GM12878 (cell line): ENCODE measurements at regions not wholly inside any gene's neighbourhood (a gene's known extent, or its start where the extent isn't known, plus 50 kb on each side); places are given as distances from the start of the nearest gene placed in this dataset.

Experiments
- ATAC-seq: fragments of 200-7000 bp; cut with Tn5 transposase; 3 replicates; pipeline ENCODE4 v1.9.1; 2020; ENCODE audit warnings: mild to moderate bottlenecking, moderate library complexity
- BruUV-seq: library from RNA; stranded (reverse); fragments of 400-500 nt; replicated peaks from 2 replicates; lab custom pipeline; 2021; lab: Mats Ljungman, UMichigan
- CTCF ChIA-PET: fragments of 300-600 bp; sonication (Branson Sonifier 250); formaldehyde crosslinking; extraction: SDS; loops from one replicate; lab custom pipeline; 2021; ENCODE audit warnings: inconsistent platforms; lab: Yijun Ruan, JAX
- POLR2A ChIA-PET: fragments of 350-600 bp; formaldehyde crosslinking; extraction: SDS; loops from one replicate; lab custom pipeline; 2021; ENCODE audit warnings: inconsistent platforms; lab: Charles Lee
- RAD21 ChIA-PET: fragments of 300-600 bp; sonication (Branson Sonifier 250); formaldehyde crosslinking; loops from one replicate; lab custom pipeline; 2023; ENCODE audit warnings: antibody characterized with exemption; ENCODE audit not compliant: unreplicated experiment; lab: Charles Lee
- SMC1A ChIA-PET: fragments of 300-600 bp; sonication (Branson Sonifier 250); formaldehyde crosslinking; loops from one replicate; lab custom pipeline; 2023; ENCODE audit not compliant: unreplicated experiment, uncharacterized antibody; lab: Charles Lee
- DNase-seq: peaks from one replicate; pipeline ENCODE4 v3.0.0-alpha.2; 2011; ENCODE audit warnings: low read depth, low spot score
- FAIRE-seq: peaks from 3 replicates; lab custom pipeline; 2011; peaks lifted over from hg19 to GRCh38; lab: Jason Lieb, UNC
- H2AFZ ChIP-seq: 2 replicates; pipeline ENCODE4 v1.6.0; 2011; ENCODE audit warnings: low read depth, low read length, control low read depth; ENCODE audit not compliant: control insufficient read depth
- H3K27ac ChIP-seq: 2 replicates; pipeline ENCODE4 v1.5.1; 2011; ENCODE audit warnings: control low read depth; ENCODE audit not compliant: control insufficient read depth, insufficient read depth
- H3K27me3 ChIP-seq, 2 experiments: replicated peaks in 1 of 2; 2 replicates each; pipeline versions ENCODE4 v1.6.0 to v1.6.1; 2011; ENCODE audit warnings: low read length in 1 of 2; ENCODE audit not compliant: control insufficient read depth in 2 of 2, insufficient read depth in 2 of 2
- H3K36me3 ChIP-seq, 2 experiments: 2 replicates each; pipeline ENCODE4 v1.5.1; 2011; ENCODE audit warnings: low read length in 1 of 2; ENCODE audit not compliant: control insufficient read depth in 2 of 2, insufficient read depth in 2 of 2
- H3K4me1 ChIP-seq: 2 replicates; pipeline ENCODE4 v1.6.1; 2011; ENCODE audit warnings: mild to moderate bottlenecking, low read length, moderate library complexity, mixed read lengths; ENCODE audit not compliant: control insufficient read depth, insufficient read depth
- H3K4me2 ChIP-seq: 2 replicates; pipeline ENCODE4 v1.6.0; 2011; ENCODE audit warnings: control low read depth; ENCODE audit not compliant: control insufficient read depth, insufficient read depth
- H3K4me3 ChIP-seq: fragments of 200-600 bp; sonication (generic); 2 replicates; pipeline ENCODE4 v1.5.1; 2016
- H3K79me2 ChIP-seq: 2 replicates; pipeline ENCODE4 v1.6.0; 2011; ENCODE audit warnings: low read length; ENCODE audit not compliant: control insufficient read depth, insufficient read depth
- H3K9ac ChIP-seq: 2 replicates; pipeline ENCODE4 v1.8.0; 2011; ENCODE audit warnings: low read length, control low read depth, mixed read lengths; ENCODE audit not compliant: control insufficient read depth, insufficient read depth
- H3K9me3 ChIP-seq: replicated peaks from 3 replicates; pipeline ENCODE4 v1.5.1; 2011; ENCODE audit warnings: mild to moderate bottlenecking, low read length; ENCODE audit not compliant: control insufficient read depth, insufficient read depth
- H4K20me1 ChIP-seq: 2 replicates; pipeline ENCODE4 v1.6.0; 2011; ENCODE audit not compliant: control insufficient read depth, insufficient read depth
- BCL3 ChIP-seq: IDR thresholded peaks from 2 replicates; pipeline ENCODE4 v1.6.1; 2011; ENCODE audit warnings: borderline replicate concordance, low read depth, mild to moderate bottlenecking, moderate library complexity, low read length; ENCODE audit not compliant: insufficient read depth, poor library complexity, severe bottlenecking
- CHD4 ChIP-seq: fragments of 200-600 bp; sonication (generic); IDR thresholded peaks from 2 replicates; pipeline ENCODE4 v1.6.1; 2016; ENCODE audit warnings: mild to moderate bottlenecking
- DPF2 ChIP-seq: fragments of 450-650 bp; IDR thresholded peaks from 2 replicates; pipeline ENCODE4 v1.6.1; 2017; ENCODE audit warnings: mild to moderate bottlenecking
- IRF5 ChIP-seq: fragments of 450-650 bp; IDR thresholded peaks from 2 replicates; pipeline ENCODE4 v1.6.1; 2017; ENCODE audit warnings: borderline replicate concordance
- PKNOX1 ChIP-seq: fragments of 450-650 bp; IDR thresholded peaks from 2 replicates; pipeline ENCODE4 v1.6.1; 2016; ENCODE audit warnings: mild to moderate bottlenecking
- RAD51 ChIP-seq: fragments of 450-650 bp; IDR thresholded peaks from 2 replicates; pipeline ENCODE4 v1.6.1; 2016; ENCODE audit warnings: moderate library complexity, mild to moderate bottlenecking, inconsistent platforms
- RBBP5 ChIP-seq: fragments of 200-600 bp; sonication (generic); conservative IDR thresholded peaks from 2 replicates; pipeline ENCODE4 v1.6.1; 2016
- RUNX3 ChIP-seq: IDR thresholded peaks from 2 replicates; pipeline ENCODE4 v1.6.1; 2012; ENCODE audit warnings: low read length, inconsistent platforms
- SKIL ChIP-seq: fragments of 450-650 bp; IDR thresholded peaks from 2 replicates; pipeline ENCODE4 v1.6.1; 2017; ENCODE audit warnings: mild to moderate bottlenecking, low read depth, inconsistent platforms; ENCODE audit not compliant: poor library complexity, severe bottlenecking
- SMAD1 ChIP-seq: fragments of 450-650 bp; IDR thresholded peaks from 2 replicates; pipeline ENCODE4 v1.6.1; 2018; ENCODE audit warnings: mild to moderate bottlenecking, low read depth; ENCODE audit not compliant: partially characterized antibody
- YY1 ChIP-seq: IDR thresholded peaks from 2 replicates; pipeline ENCODE4 v1.6.1; 2011; ENCODE audit warnings: low read depth, mild to moderate bottlenecking, low read length
- ZNF622 ChIP-seq: fragments of 450-650 bp; IDR thresholded peaks from 2 replicates; pipeline ENCODE4 v1.6.1; 2017; ENCODE audit warnings: mild to moderate bottlenecking, inconsistent platforms
- ZZZ3 ChIP-seq: IDR thresholded peaks from 2 replicates; pipeline ENCODE4 v1.6.1; 2011; ENCODE audit warnings: low read depth; ENCODE audit not compliant: control insufficient read depth, insufficient read length
- WGBS: methylation state at CpG from one replicate; pipeline ENCODE4 v1.1.6; 2016; ENCODE audit warnings: low lambda C conversion rate; ENCODE audit not compliant: insufficient replicate concordance, insufficient coverage; ENCODE audit errors: missing lambda C conversion rate; 5-methylcytosine and 5-hydroxymethylcytosine counted together
- in situ Hi-C: fragments of 300-500 bp; cut with MboI; formaldehyde crosslinking; loops from 9 replicates; pipeline ENCODE4 v1.14.3; 2018; ENCODE audit warnings: mixed read lengths
- intact Hi-C: fragments of 100-400 bp; cut with micrococcal nuclease; formaldehyde crosslinking; loops from one replicate; pipeline ENCODE4 v1.14.2; 2022; ENCODE audit not compliant: unreplicated experiment
- TF ChIP-seq, protein P1 (sequence below): fragments of 450-650 bp; IDR thresholded peaks from 2 replicates; pipeline ENCODE4 v1.6.1; 2016; ENCODE audit warnings: mild to moderate bottlenecking
- TF ChIP-seq, protein P2 (sequence below): IDR thresholded peaks from 2 replicates; pipeline ENCODE4 v1.6.1; 2012; ENCODE audit warnings: mild to moderate bottlenecking, low read depth, low read length

- no peaks in the 10 kb centered on the region for H4K20me1 ChIP-seq
- H3K4me1 ChIP-seq = no peaks in the 10 kb centered on the region
- 0% methylated on average over 2 of the region's 2 CpGs for WGBS
- intact Hi-C loops (no loop called here), in situ Hi-C loops (no loop called here)
- H3K36me3 ChIP-seq = no peaks in the 10 kb centered on the region
- no peak overlapping the region for H3K4me2 ChIP-seq
- TF ChIP-seq, protein P1, sequence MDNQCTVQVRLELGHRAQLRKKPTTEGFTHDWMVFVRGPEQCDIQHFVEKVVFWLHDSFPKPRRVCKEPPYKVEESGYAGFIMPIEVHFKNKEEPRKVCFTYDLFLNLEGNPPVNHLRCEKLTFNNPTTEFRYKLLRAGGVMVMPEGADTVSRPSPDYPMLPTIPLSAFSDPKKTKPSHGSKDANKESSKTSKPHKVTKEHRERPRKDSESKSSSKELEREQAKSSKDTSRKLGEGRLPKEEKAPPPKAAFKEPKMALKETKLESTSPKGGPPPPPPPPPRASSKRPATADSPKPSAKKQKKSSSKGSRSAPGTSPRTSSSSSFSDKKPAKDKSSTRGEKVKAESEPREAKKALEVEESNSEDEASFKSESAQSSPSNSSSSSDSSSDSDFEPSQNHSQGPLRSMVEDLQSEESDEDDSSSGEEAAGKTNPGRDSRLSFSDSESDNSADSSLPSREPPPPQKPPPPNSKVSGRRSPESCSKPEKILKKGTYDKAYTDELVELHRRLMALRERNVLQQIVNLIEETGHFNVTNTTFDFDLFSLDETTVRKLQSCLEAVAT = no peak
- TF ChIP-seq, protein P2, sequence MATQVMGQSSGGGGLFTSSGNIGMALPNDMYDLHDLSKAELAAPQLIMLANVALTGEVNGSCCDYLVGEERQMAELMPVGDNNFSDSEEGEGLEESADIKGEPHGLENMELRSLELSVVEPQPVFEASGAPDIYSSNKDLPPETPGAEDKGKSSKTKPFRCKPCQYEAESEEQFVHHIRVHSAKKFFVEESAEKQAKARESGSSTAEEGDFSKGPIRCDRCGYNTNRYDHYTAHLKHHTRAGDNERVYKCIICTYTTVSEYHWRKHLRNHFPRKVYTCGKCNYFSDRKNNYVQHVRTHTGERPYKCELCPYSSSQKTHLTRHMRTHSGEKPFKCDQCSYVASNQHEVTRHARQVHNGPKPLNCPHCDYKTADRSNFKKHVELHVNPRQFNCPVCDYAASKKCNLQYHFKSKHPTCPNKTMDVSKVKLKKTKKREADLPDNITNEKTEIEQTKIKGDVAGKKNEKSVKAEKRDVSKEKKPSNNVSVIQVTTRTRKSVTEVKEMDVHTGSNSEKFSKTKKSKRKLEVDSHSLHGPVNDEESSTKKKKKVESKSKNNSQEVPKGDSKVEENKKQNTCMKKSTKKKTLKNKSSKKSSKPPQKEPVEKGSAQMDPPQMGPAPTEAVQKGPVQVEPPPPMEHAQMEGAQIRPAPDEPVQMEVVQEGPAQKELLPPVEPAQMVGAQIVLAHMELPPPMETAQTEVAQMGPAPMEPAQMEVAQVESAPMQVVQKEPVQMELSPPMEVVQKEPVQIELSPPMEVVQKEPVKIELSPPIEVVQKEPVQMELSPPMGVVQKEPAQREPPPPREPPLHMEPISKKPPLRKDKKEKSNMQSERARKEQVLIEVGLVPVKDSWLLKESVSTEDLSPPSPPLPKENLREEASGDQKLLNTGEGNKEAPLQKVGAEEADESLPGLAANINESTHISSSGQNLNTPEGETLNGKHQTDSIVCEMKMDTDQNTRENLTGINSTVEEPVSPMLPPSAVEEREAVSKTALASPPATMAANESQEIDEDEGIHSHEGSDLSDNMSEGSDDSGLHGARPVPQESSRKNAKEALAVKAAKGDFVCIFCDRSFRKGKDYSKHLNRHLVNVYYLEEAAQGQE = no peak
- TF ChIP-seq ZZZ3 (no peak), CHD4 (no peak), PKNOX1 (no peak), RUNX3 (no peak), IRF5 (no peak), SKIL (no peak), RBBP5 (no peak), YY1 (no peak), ZNF622 (no peak), BCL3 (no peak), DPF2 (no peak), SMAD1 (no peak), RAD51 (no peak)
- no peaks in the 10 kb centered on the region for H3K79me2 ChIP-seq
- H3K4me3 ChIP-seq = no peak overlapping the region
- CTCF ChIA-PET = no interaction called here
- DNase-seq (no peak), ATAC-seq (no peak), FAIRE-seq (no peak)
- H3K9ac ChIP-seq = no peak overlapping the region
- H3K9me3 ChIP-seq = no peaks in the 10 kb centered on the region
- SMC1A ChIA-PET = no interaction called here
- no TSS peak for BruUV-seq
- peaks cover 0 to 1% of the 10 kb centered on the region in 2 experiments; a peak in 2 of 4 replicates for H3K27me3 ChIP-seq
- H3K27ac ChIP-seq = no peak overlapping the region
- RAD21 ChIA-PET = no interaction called here
- POLR2A ChIA-PET = no interaction called here
- H2AFZ ChIP-seq = no peak overlapping the region
These were observed 231.6 kb upstream of the CSF3R start for GRCh38 chr1:36714301-36714700.
